ENCODE measurements at regions not wholly inside any gene's neighbourhood (a gene's known extent, or its start where the extent isn't known, plus 50 kb on each side); places are given as distances from the start of the nearest gene placed in this dataset.

- Mint-ChIP-seq H3K27me3 (no peaks in the 10 kb centered on the region), H3K4me3 (no peak overlapping the region), H3K4me1 (no peaks in the 10 kb centered on the region), H3K27ac (no peak overlapping the region), H3K36me3 (ENCODE audit: low read depth) (no peaks in the 10 kb centered on the region), H3K9me3 (peaks cover 22% of the 10 kb centered on the region)
- no peak for DNase-seq
- POLR2A ChIA-PET: no interaction called here
- CTCF ChIA-PET: no interaction called here
Measured at GRCh38 chr3:80836395-80836794, 925.0 kb downstream of the GBE1 start.

- no peaks in the 10 kb centered on the region for H3K27me3 Mint-ChIP-seq
- no peaks in the 10 kb centered on the region for H3K36me3 Mint-ChIP-seq (ENCODE audit: low read depth)
- no peak overlapping the region for H3K27ac Mint-ChIP-seq
- no peaks in the 10 kb centered on the region for H3K4me1 Mint-ChIP-seq
- peaks cover 5% of the 10 kb centered on the region for H3K9me3 Mint-ChIP-seq
- DNase-seq: no peak
- H3K4me3 Mint-ChIP-seq: no peak overlapping the region
- ChIA-PET CTCF (no interaction called here), POLR2A (no interaction called here)
Measured at GRCh38 chr3:80807577-80807976, 953.9 kb downstream of the GBE1 start.

- no peak overlapping the region for H3K27ac Mint-ChIP-seq
- DNase-seq: no peak
- H3K9me3 Mint-ChIP-seq: peaks cover 5% of the 10 kb centered on the region
- POLR2A ChIA-PET: no interaction called here
- no peaks in the 10 kb centered on the region for H3K4me1 Mint-ChIP-seq
- no peaks in the 10 kb centered on the region for H3K27me3 Mint-ChIP-seq
- CTCF ChIA-PET: no interaction called here
- no peaks in the 10 kb centered on the region for H3K36me3 Mint-ChIP-seq (ENCODE audit: low read depth)
- H3K4me3 Mint-ChIP-seq: no peak overlapping the region
Measured at GRCh38 chr3:80806673-80807072, 954.8 kb downstream of the GBE1 start.

- ChIA-PET POLR2A (no interaction called here), CTCF (no interaction called here)
- no peaks in the 10 kb centered on the region for H3K27me3 Mint-ChIP-seq
- peaks cover 7% of the 10 kb centered on the region for H3K9me3 Mint-ChIP-seq
- no peaks in the 10 kb centered on the region for H3K36me3 Mint-ChIP-seq (ENCODE audit: low read depth)
- H3K27ac Mint-ChIP-seq: no peak overlapping the region
- DNase-seq: no peak
- H3K4me1 Mint-ChIP-seq: no peaks in the 10 kb centered on the region
- H3K4me3 Mint-ChIP-seq: no peak overlapping the region
Measured at GRCh38 chr3:80788914-80789313, 972.5 kb downstream of the GBE1 start.

GRCh38 chr3:80785875-80786274 is 975.6 kb downstream of the GBE1 start:
- H3K27me3 Mint-ChIP-seq: no peaks in the 10 kb centered on the region

GRCh38 chr3:80785475-80785874 is 976.0 kb downstream of the GBE1 start:
- H3K4me1 Mint-ChIP-seq: no peaks in the 10 kb centered on the region
- no peak overlapping the region for H3K4me3 Mint-ChIP-seq
- H3K36me3 Mint-ChIP-seq (ENCODE audit: low read depth): no peaks in the 10 kb centered on the region
- H3K27me3 Mint-ChIP-seq: no peaks in the 10 kb centered on the region
- DNase-seq: no peak
- POLR2A ChIA-PET: no interaction called here
- H3K9me3 Mint-ChIP-seq: peaks cover 11% of the 10 kb centered on the region
- no peak overlapping the region for H3K27ac Mint-ChIP-seq
- CTCF ChIA-PET: interaction anchor here (0.7 kb wide), 1 partner anchor 19 kb away, joined by 4 read pairs; no protein-coding TSS in a partner anchor

More at GRCh38 chr3:80785875-80786274, 975.6 kb downstream of the GBE1 start:
- ChIA-PET CTCF (interaction anchor here (0.7 kb wide), 1 partner anchor 19 kb away, joined by 4 read pairs; no protein-coding TSS in a partner anchor), POLR2A (no interaction called here)
- Mint-ChIP-seq H3K4me1 (no peaks in the 10 kb centered on the region), H3K36me3 (ENCODE audit: low read depth) (no peaks in the 10 kb centered on the region), H3K9me3 (peaks cover 11% of the 10 kb centered on the region), H3K4me3 (no peak overlapping the region), H3K27ac (no peak overlapping the region)
- no peak for DNase-seq

GRCh38 chr3:80771085-80771484 is 990.4 kb downstream of the GBE1 start:
- H3K36me3 Mint-ChIP-seq (ENCODE audit: low read depth): no peaks in the 10 kb centered on the region
- no peak for DNase-seq
- H3K9me3 Mint-ChIP-seq: peaks cover 8% of the 10 kb centered on the region
- no peaks in the 10 kb centered on the region for H3K27me3 Mint-ChIP-seq
- no peak overlapping the region for H3K27ac Mint-ChIP-seq
- ChIA-PET CTCF (no interaction called here), POLR2A (no interaction called here)
- no peak overlapping the region for H3K4me3 Mint-ChIP-seq
- H3K4me1 Mint-ChIP-seq: no peaks in the 10 kb centered on the region

- Mint-ChIP-seq H3K4me1 (no peaks in the 10 kb centered on the region), H3K27me3 (no peaks in the 10 kb centered on the region), H3K36me3 (ENCODE audit: low read depth) (no peaks in the 10 kb centered on the region), H3K9me3 (peaks cover 8% of the 10 kb centered on the region), H3K4me3 (no peak overlapping the region), H3K27ac (no peak overlapping the region)
- CTCF ChIA-PET: no interaction called here
- POLR2A ChIA-PET: no interaction called here
- no peak for DNase-seq
Measured at GRCh38 chr3:80770106-80771074, 991.1 kb downstream of the GBE1 start.

GRCh38 chr3:80769683-80770082 is 991.8 kb downstream of the GBE1 start:
- H3K4me1 Mint-ChIP-seq: no peaks in the 10 kb centered on the region
- H3K27me3 Mint-ChIP-seq: no peaks in the 10 kb centered on the region
- no peak overlapping the region for H3K4me3 Mint-ChIP-seq
- POLR2A ChIA-PET: no interaction called here
- H3K36me3 Mint-ChIP-seq (ENCODE audit: low read depth): no peaks in the 10 kb centered on the region
- H3K27ac Mint-ChIP-seq: no peak overlapping the region
- H3K9me3 Mint-ChIP-seq: peaks cover 9% of the 10 kb centered on the region
- CTCF ChIA-PET: no interaction called here
- no peak for DNase-seq

GRCh38 chr3:80767604-80768003 is 993.8 kb downstream of the GBE1 start:
- Mint-ChIP-seq H3K36me3 (ENCODE audit: low read depth) (no peaks in the 10 kb centered on the region), H3K4me3 (no peak overlapping the region), H3K27me3 (no peaks in the 10 kb centered on the region), H3K4me1 (no peaks in the 10 kb centered on the region), H3K27ac (no peak overlapping the region), H3K9me3 (peaks cover 10% of the 10 kb centered on the region)
- POLR2A ChIA-PET: no interaction called here
- CTCF ChIA-PET: no interaction called here
- DNase-seq: no peak

GRCh38 chr3:80754969-80755368 is 987.2 kb upstream of the ROBO1 start:
- H3K36me3 Mint-ChIP-seq (ENCODE audit: low read depth): no peaks in the 10 kb centered on the region
- CTCF ChIA-PET: no interaction called here
- no peak for DNase-seq

GRCh38 chr3:80753021-80753420 is 985.2 kb upstream of the ROBO1 start:
- Mint-ChIP-seq H3K4me3 (no peak overlapping the region), H3K4me1 (no peaks in the 10 kb centered on the region), H3K9me3 (peaks cover 8% of the 10 kb centered on the region), H3K27me3 (no peaks in the 10 kb centered on the region), H3K36me3 (ENCODE audit: low read depth) (no peaks in the 10 kb centered on the region), H3K27ac (no peak overlapping the region)
- CTCF ChIA-PET: no interaction called here
- no peak for DNase-seq
- POLR2A ChIA-PET: no interaction called here

More at GRCh38 chr3:80754969-80755368, 987.2 kb upstream of the ROBO1 start:
- H3K27me3 Mint-ChIP-seq: no peaks in the 10 kb centered on the region
- H3K4me1 Mint-ChIP-seq: no peaks in the 10 kb centered on the region
- peaks cover 8% of the 10 kb centered on the region for H3K9me3 Mint-ChIP-seq
- H3K27ac Mint-ChIP-seq: no peak overlapping the region
- POLR2A ChIA-PET: no interaction called here
- H3K4me3 Mint-ChIP-seq: no peak overlapping the region

GRCh38 chr3:80750637-80751036 is 982.8 kb upstream of the ROBO1 start:
- Mint-ChIP-seq H3K4me3 (no peak overlapping the region), H3K27me3 (no peaks in the 10 kb centered on the region), H3K4me1 (no peaks in the 10 kb centered on the region), H3K9me3 (peaks cover 3% of the 10 kb centered on the region), H3K27ac (no peak overlapping the region), H3K36me3 (ENCODE audit: low read depth) (no peaks in the 10 kb centered on the region)
- DNase-seq: no peak
- CTCF ChIA-PET: no interaction called here
- POLR2A ChIA-PET: no interaction called here

- CTCF ChIA-PET: no interaction called here
- Mint-ChIP-seq H3K4me3 (no peak overlapping the region), H3K27me3 (no peaks in the 10 kb centered on the region), H3K9me3 (peaks cover 5% of the 10 kb centered on the region), H3K4me1 (no peaks in the 10 kb centered on the region), H3K36me3 (ENCODE audit: low read depth) (no peaks in the 10 kb centered on the region), H3K27ac (no peak overlapping the region)
- POLR2A ChIA-PET: no interaction called here
- no peak for DNase-seq
Measured at GRCh38 chr3:80734920-80735319, 967.1 kb upstream of the ROBO1 start.

All from activated CD4-positive, alpha-beta T cell treated with anti-CD3 and anti-CD28 coated beads, Interleukin-2, amount 10 ng/mL, durations not matched to agents 7 days and 5 days (primary cell).